ENCODE measurements at regions not wholly inside any gene's neighbourhood (a gene's known extent, or its start where the extent isn't known, plus 50 kb on each side); places are given as distances from the start of the nearest gene placed in this dataset.

GRCh38 chr5:89315286-89316100 is 432.5 kb upstream of the MEF2C start:
- no peak for DNase-seq (ENCODE audit: low read depth in 1 of 2, low spot score in 1 of 2)
- Histone ChIP-seq H3K27ac (replicated peaks) (no peak overlapping the region), H3K27me3 (ENCODE audit: insufficient read depth, poor library complexity, severe bottlenecking) (no peaks in the 10 kb centered on the region), H3K4me3 (replicated peaks; ENCODE audit: insufficient read depth, low read length) (no peak overlapping the region)
- TF ChIP-seq SPI1 (IDR thresholded peaks at IDR 0.05; ENCODE audit: borderline replicate concordance, low read depth) (no peak), CTCF (IDR thresholded peaks at IDR 0.05; ENCODE audit: insufficient read depth, low read length) (no peak), POLR2AphosphoS5 (IDR thresholded peaks at IDR 0.05; ENCODE audit: low read depth) (no peak), GABPA (IDR thresholded peaks at IDR 0.05; ENCODE audit: low read depth) (no peak), REST (IDR thresholded peaks at IDR 0.05; ENCODE audit: insufficient replicate concordance, low read depth) (no peak)

- TF ChIP-seq SPI1 (IDR thresholded peaks at IDR 0.05; ENCODE audit: borderline replicate concordance, low read depth) = no peak
- TF ChIP-seq GABPA (IDR thresholded peaks at IDR 0.05; ENCODE audit: low read depth) = no peak
- TF ChIP-seq CTCF (IDR thresholded peaks at IDR 0.05; ENCODE audit: insufficient read depth, low read length) = no peak
- TF ChIP-seq REST (IDR thresholded peaks at IDR 0.05; ENCODE audit: insufficient replicate concordance, low read depth) = no peak
- no peak for TF ChIP-seq POLR2AphosphoS5 (IDR thresholded peaks at IDR 0.05; ENCODE audit: low read depth)
- H3K27me3 ChIP-seq (ENCODE audit: insufficient read depth, poor library complexity, severe bottlenecking) = no peaks in the 10 kb centered on the region
- DNase-seq (ENCODE audit: low read depth in 1 of 2, low spot score in 1 of 2) = no peak
- H3K4me3 ChIP-seq (replicated peaks; ENCODE audit: insufficient read depth, low read length) = no peak overlapping the region
- no peak overlapping the region for H3K27ac ChIP-seq (replicated peaks)
Measured at GRCh38 chr5:89313804-89314588, 431.0 kb upstream of the MEF2C start.

GRCh38 chr5:89313044-89313443 is 430.1 kb upstream of the MEF2C start:
- Histone ChIP-seq H3K27ac (replicated peaks) (no peak overlapping the region), H3K27me3 (ENCODE audit: insufficient read depth, poor library complexity, severe bottlenecking) (no peaks in the 10 kb centered on the region), H3K4me3 (replicated peaks; ENCODE audit: insufficient read depth, low read length) (no peak overlapping the region)
- TF ChIP-seq POLR2AphosphoS5 (IDR thresholded peaks at IDR 0.05; ENCODE audit: low read depth) = no peak
- TF ChIP-seq REST (IDR thresholded peaks at IDR 0.05; ENCODE audit: insufficient replicate concordance, low read depth) = no peak
- no peak for TF ChIP-seq GABPA (IDR thresholded peaks at IDR 0.05; ENCODE audit: low read depth)
- TF ChIP-seq CTCF (IDR thresholded peaks at IDR 0.05; ENCODE audit: insufficient read depth, low read length) = no peak
- TF ChIP-seq SPI1 (IDR thresholded peaks at IDR 0.05; ENCODE audit: borderline replicate concordance, low read depth) = no peak
- no peak for DNase-seq (ENCODE audit: low read depth in 1 of 2, low spot score in 1 of 2)
